ENCODE measurements at regions not wholly inside any gene's neighbourhood (a gene's known extent, or its start where the extent isn't known, plus 50 kb on each side); places are given as distances from the start of the nearest gene placed in this dataset.

DNA sequence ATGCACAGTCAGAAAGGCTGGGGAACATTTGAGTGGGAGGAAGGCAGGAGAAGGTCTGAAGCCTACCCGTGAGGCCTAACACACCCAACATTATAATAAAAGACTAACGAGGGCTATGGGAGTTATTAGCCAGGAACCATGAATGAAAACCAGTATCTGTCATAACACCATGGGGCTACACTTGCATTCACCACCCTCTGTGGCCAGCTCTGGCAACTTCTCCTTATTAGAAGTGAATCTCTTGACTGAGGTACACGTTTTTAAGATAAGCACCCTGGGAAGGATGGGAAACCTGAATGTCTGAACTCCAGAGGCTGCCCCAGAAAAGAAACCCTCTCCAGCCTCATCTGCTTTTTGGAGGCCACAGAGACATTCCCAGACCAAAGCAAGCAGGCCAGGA is 204.3 kb upstream of the RAB4A start:
- TF ChIP-seq POLR2AphosphoS5 (IDR thresholded peaks at IDR 0.05) = no peak
- TF ChIP-seq POLR2A (IDR thresholded peaks at IDR 0.05) = no peak
- TF ChIP-seq EP300 (IDR thresholded peaks at IDR 0.05; ENCODE audit: low read depth) = no peak
- TF ChIP-seq, protein P1, sequence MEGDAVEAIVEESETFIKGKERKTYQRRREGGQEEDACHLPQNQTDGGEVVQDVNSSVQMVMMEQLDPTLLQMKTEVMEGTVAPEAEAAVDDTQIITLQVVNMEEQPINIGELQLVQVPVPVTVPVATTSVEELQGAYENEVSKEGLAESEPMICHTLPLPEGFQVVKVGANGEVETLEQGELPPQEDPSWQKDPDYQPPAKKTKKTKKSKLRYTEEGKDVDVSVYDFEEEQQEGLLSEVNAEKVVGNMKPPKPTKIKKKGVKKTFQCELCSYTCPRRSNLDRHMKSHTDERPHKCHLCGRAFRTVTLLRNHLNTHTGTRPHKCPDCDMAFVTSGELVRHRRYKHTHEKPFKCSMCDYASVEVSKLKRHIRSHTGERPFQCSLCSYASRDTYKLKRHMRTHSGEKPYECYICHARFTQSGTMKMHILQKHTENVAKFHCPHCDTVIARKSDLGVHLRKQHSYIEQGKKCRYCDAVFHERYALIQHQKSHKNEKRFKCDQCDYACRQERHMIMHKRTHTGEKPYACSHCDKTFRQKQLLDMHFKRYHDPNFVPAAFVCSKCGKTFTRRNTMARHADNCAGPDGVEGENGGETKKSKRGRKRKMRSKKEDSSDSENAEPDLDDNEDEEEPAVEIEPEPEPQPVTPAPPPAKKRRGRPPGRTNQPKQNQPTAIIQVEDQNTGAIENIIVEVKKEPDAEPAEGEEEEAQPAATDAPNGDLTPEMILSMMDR (IDR thresholded peaks at IDR 0.05) = no peak
